GM12878 (cell line): ENCODE measurements at regions not wholly inside any gene's neighbourhood (a gene's known extent, or its start where the extent isn't known, plus 50 kb on each side); places are given as distances from the start of the nearest gene placed in this dataset.

Source experiments
- ATAC-seq: fragments of 200-7000 bp; cut with Tn5 transposase; 3 replicates; pipeline ENCODE4 v1.9.1; 2020; ENCODE audit warnings: mild to moderate bottlenecking, moderate library complexity
- BruUV-seq: library from RNA; stranded (reverse); fragments of 400-500 nt; replicated peaks from 2 replicates; lab custom pipeline; 2021; lab: Mats Ljungman, UMichigan
- CTCF ChIA-PET: fragments of 300-600 bp; sonication (Branson Sonifier 250); formaldehyde crosslinking; extraction: SDS; loops from one replicate; lab custom pipeline; 2021; ENCODE audit warnings: inconsistent platforms; lab: Yijun Ruan, JAX
- POLR2A ChIA-PET: fragments of 350-600 bp; formaldehyde crosslinking; extraction: SDS; loops from one replicate; lab custom pipeline; 2021; ENCODE audit warnings: inconsistent platforms; lab: Charles Lee
- RAD21 ChIA-PET: fragments of 300-600 bp; sonication (Branson Sonifier 250); formaldehyde crosslinking; loops from one replicate; lab custom pipeline; 2023; ENCODE audit warnings: antibody characterized with exemption; ENCODE audit not compliant: unreplicated experiment; lab: Charles Lee
- SMC1A ChIA-PET: fragments of 300-600 bp; sonication (Branson Sonifier 250); formaldehyde crosslinking; loops from one replicate; lab custom pipeline; 2023; ENCODE audit not compliant: unreplicated experiment, uncharacterized antibody; lab: Charles Lee
- DNase-seq: peaks from one replicate; pipeline ENCODE4 v3.0.0-alpha.2; 2011; ENCODE audit warnings: low read depth, low spot score
- FAIRE-seq: peaks from 3 replicates; lab custom pipeline; 2011; peaks lifted over from hg19 to GRCh38; lab: Jason Lieb, UNC
- H2AFZ ChIP-seq: 2 replicates; pipeline ENCODE4 v1.6.0; 2011; ENCODE audit warnings: low read depth, low read length, control low read depth; ENCODE audit not compliant: control insufficient read depth
- H3K27ac ChIP-seq: 2 replicates; pipeline ENCODE4 v1.5.1; 2011; ENCODE audit warnings: control low read depth; ENCODE audit not compliant: control insufficient read depth, insufficient read depth
- H3K27me3 ChIP-seq, 2 experiments: replicated peaks in 1 of 2; 2 replicates each; pipeline versions ENCODE4 v1.6.0 to v1.6.1; 2011; ENCODE audit warnings: low read length in 1 of 2; ENCODE audit not compliant: control insufficient read depth in 2 of 2, insufficient read depth in 2 of 2
- H3K36me3 ChIP-seq, 2 experiments: 2 replicates each; pipeline ENCODE4 v1.5.1; 2011; ENCODE audit warnings: low read length in 1 of 2; ENCODE audit not compliant: control insufficient read depth in 2 of 2, insufficient read depth in 2 of 2
- H3K4me1 ChIP-seq: 2 replicates; pipeline ENCODE4 v1.6.1; 2011; ENCODE audit warnings: mild to moderate bottlenecking, low read length, moderate library complexity, mixed read lengths; ENCODE audit not compliant: control insufficient read depth, insufficient read depth
- H3K4me2 ChIP-seq: 2 replicates; pipeline ENCODE4 v1.6.0; 2011; ENCODE audit warnings: control low read depth; ENCODE audit not compliant: control insufficient read depth, insufficient read depth
- H3K4me3 ChIP-seq: fragments of 200-600 bp; sonication (generic); 2 replicates; pipeline ENCODE4 v1.5.1; 2016
- H3K79me2 ChIP-seq: 2 replicates; pipeline ENCODE4 v1.6.0; 2011; ENCODE audit warnings: low read length; ENCODE audit not compliant: control insufficient read depth, insufficient read depth
- H3K9ac ChIP-seq: 2 replicates; pipeline ENCODE4 v1.8.0; 2011; ENCODE audit warnings: low read length, control low read depth, mixed read lengths; ENCODE audit not compliant: control insufficient read depth, insufficient read depth
- H3K9me3 ChIP-seq: replicated peaks from 3 replicates; pipeline ENCODE4 v1.5.1; 2011; ENCODE audit warnings: mild to moderate bottlenecking, low read length; ENCODE audit not compliant: control insufficient read depth, insufficient read depth
- H4K20me1 ChIP-seq: 2 replicates; pipeline ENCODE4 v1.6.0; 2011; ENCODE audit not compliant: control insufficient read depth, insufficient read depth
- IRF3 ChIP-seq: fragments of 450-650 bp; IDR thresholded peaks from 2 replicates; pipeline ENCODE4 v1.6.1; 2014; ENCODE audit warnings: mild to moderate bottlenecking
- JUNB ChIP-seq: IDR thresholded peaks from 2 replicates; pipeline ENCODE4 v1.6.1; 2016; ENCODE audit warnings: antibody characterized with exemption, mild to moderate bottlenecking
- KDM1A ChIP-seq: fragments of 200-600 bp; sonication (generic); IDR thresholded peaks from 2 replicates; pipeline ENCODE4 v1.6.1; 2016; ENCODE audit warnings: borderline replicate concordance
- MLLT1 ChIP-seq: fragments of 450-650 bp; IDR thresholded peaks from 2 replicates; pipeline ENCODE4 v1.6.1; 2016; ENCODE audit warnings: mild to moderate bottlenecking
- MYB ChIP-seq: fragments of 150-350 bp; IDR thresholded peaks from 2 replicates; pipeline ENCODE4 v1.6.1; 2014; ENCODE audit warnings: mild to moderate bottlenecking, low read depth, low read length, borderline replicate concordance
- MYC ChIP-seq: IDR thresholded peaks from 2 replicates; pipeline ENCODE4 v1.6.1; 2011; ENCODE audit warnings: mild to moderate bottlenecking, low read length, moderate library complexity, inconsistent platforms; ENCODE audit not compliant: insufficient read depth, insufficient replicate concordance, insufficient read length, severe bottlenecking
- RB1 ChIP-seq: fragments of 450-650 bp; formaldehyde crosslinking; IDR thresholded peaks from 2 replicates; pipeline ENCODE4 v1.6.1; 2017; ENCODE audit warnings: mild to moderate bottlenecking, borderline replicate concordance
- WRNIP1 ChIP-seq: IDR thresholded peaks from 2 replicates; pipeline ENCODE4 v1.6.1; 2011; ENCODE audit warnings: low read depth, low read length, improper control_type of control experiment, borderline replicate concordance
- YBX1 ChIP-seq: fragments of 450-650 bp; IDR thresholded peaks from 2 replicates; pipeline ENCODE4 v1.6.1; 2016; ENCODE audit warnings: antibody characterized with exemption
- ZNF274 ChIP-seq: IDR thresholded peaks from one replicate; pipeline ENCODE4 v1.8.0; 2011; ENCODE audit not compliant: insufficient read length, insufficient read depth
- ZZZ3 ChIP-seq: IDR thresholded peaks from 2 replicates; pipeline ENCODE4 v1.6.1; 2011; ENCODE audit warnings: low read depth; ENCODE audit not compliant: control insufficient read depth, insufficient read length
- WGBS: methylation state at CpG from one replicate; pipeline ENCODE4 v1.1.6; 2016; ENCODE audit warnings: low lambda C conversion rate; ENCODE audit not compliant: insufficient replicate concordance, insufficient coverage; ENCODE audit errors: missing lambda C conversion rate; 5-methylcytosine and 5-hydroxymethylcytosine counted together
- in situ Hi-C: fragments of 300-500 bp; cut with MboI; formaldehyde crosslinking; loops from 9 replicates; pipeline ENCODE4 v1.14.3; 2018; ENCODE audit warnings: mixed read lengths
- intact Hi-C: fragments of 100-400 bp; cut with micrococcal nuclease; formaldehyde crosslinking; loops from one replicate; pipeline ENCODE4 v1.14.2; 2022; ENCODE audit not compliant: unreplicated experiment
- TF ChIP-seq, protein P1 (sequence below): fragments of 450-650 bp; IDR thresholded peaks from 2 replicates; pipeline ENCODE4 v1.6.1; 2017; ENCODE audit warnings: mild to moderate bottlenecking, moderate library complexity
- TF ChIP-seq, protein P2 (sequence below): fragments of 450-650 bp; formaldehyde crosslinking; IDR thresholded peaks from 2 replicates; pipeline ENCODE4 v1.4.0; 2020; ENCODE audit warnings: mild to moderate bottlenecking, moderate library complexity

GRCh38 chr6:168133168-168133561, 54.2 kb upstream of the FRMD1 start:
- SMC1A ChIA-PET: no interaction called here

More at GRCh38 chr6:168133168-168133561, 54.2 kb upstream of the FRMD1 start:
- RAD21 ChIA-PET: no interaction called here
- no peak overlapping the region for H3K4me2 ChIP-seq
- WGBS: 35% methylated on average over 13 of the region's 13 CpGs
- BruUV-seq: no TSS peak
- H3K9ac ChIP-seq: no peak overlapping the region
- H3K9me3 ChIP-seq: no peaks in the 10 kb centered on the region
- no peak overlapping the region for H3K27ac ChIP-seq
- H3K36me3 ChIP-seq: no peaks in the 10 kb centered on the region
- TF ChIP-seq MLLT1: no peak
- no peak for TF ChIP-seq KDM1A
- no peak for TF ChIP-seq MYC
- TF ChIP-seq ZZZ3: no peak
- TF ChIP-seq, protein P1, sequence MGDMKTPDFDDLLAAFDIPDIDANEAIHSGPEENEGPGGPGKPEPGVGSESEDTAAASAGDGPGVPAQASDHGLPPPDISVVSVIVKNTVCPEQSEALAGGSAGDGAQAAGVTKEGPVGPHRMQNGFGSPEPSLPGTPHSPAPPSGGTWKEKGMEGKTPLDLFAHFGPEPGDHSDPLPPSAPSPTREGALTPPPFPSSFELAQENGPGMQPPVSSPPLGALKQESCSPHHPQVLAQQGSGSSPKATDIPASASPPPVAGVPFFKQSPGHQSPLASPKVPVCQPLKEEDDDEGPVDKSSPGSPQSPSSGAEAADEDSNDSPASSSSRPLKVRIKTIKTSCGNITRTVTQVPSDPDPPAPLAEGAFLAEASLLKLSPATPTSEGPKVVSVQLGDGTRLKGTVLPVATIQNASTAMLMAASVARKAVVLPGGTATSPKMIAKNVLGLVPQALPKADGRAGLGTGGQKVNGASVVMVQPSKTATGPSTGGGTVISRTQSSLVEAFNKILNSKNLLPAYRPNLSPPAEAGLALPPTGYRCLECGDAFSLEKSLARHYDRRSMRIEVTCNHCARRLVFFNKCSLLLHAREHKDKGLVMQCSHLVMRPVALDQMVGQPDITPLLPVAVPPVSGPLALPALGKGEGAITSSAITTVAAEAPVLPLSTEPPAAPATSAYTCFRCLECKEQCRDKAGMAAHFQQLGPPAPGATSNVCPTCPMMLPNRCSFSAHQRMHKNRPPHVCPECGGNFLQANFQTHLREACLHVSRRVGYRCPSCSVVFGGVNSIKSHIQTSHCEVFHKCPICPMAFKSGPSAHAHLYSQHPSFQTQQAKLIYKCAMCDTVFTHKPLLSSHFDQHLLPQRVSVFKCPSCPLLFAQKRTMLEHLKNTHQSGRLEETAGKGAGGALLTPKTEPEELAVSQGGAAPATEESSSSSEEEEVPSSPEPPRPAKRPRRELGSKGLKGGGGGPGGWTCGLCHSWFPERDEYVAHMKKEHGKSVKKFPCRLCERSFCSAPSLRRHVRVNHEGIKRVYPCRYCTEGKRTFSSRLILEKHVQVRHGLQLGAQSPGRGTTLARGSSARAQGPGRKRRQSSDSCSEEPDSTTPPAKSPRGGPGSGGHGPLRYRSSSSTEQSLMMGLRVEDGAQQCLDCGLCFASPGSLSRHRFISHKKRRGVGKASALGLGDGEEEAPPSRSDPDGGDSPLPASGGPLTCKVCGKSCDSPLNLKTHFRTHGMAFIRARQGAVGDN: no peak
- no peak for TF ChIP-seq ZNF274
- TF ChIP-seq MYB: no peak
- TF ChIP-seq YBX1: no peak
- no peak for TF ChIP-seq JUNB
- TF ChIP-seq IRF3: no peak
- TF ChIP-seq RB1: no peak
- TF ChIP-seq, protein P2, sequence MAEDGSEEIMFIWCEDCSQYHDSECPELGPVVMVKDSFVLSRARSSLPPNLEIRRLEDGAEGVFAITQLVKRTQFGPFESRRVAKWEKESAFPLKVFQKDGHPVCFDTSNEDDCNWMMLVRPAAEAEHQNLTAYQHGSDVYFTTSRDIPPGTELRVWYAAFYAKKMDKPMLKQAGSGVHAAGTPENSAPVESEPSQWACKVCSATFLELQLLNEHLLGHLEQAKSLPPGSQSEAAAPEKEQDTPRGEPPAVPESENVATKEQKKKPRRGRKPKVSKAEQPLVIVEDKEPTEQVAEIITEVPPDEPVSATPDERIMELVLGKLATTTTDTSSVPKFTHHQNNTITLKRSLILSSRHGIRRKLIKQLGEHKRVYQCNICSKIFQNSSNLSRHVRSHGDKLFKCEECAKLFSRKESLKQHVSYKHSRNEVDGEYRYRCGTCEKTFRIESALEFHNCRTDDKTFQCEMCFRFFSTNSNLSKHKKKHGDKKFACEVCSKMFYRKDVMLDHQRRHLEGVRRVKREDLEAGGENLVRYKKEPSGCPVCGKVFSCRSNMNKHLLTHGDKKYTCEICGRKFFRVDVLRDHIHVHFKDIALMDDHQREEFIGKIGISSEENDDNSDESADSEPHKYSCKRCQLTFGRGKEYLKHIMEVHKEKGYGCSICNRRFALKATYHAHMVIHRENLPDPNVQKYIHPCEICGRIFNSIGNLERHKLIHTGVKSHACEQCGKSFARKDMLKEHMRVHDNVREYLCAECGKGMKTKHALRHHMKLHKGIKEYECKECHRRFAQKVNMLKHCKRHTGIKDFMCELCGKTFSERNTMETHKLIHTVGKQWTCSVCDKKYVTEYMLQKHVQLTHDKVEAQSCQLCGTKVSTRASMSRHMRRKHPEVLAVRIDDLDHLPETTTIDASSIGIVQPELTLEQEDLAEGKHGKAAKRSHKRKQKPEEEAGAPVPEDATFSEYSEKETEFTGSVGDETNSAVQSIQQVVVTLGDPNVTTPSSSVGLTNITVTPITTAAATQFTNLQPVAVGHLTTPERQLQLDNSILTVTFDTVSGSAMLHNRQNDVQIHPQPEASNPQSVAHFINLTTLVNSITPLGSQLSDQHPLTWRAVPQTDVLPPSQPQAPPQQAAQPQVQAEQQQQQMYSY: no peak
- no peak for TF ChIP-seq WRNIP1
- POLR2A ChIA-PET: no interaction called here
- H2AFZ ChIP-seq: no peak overlapping the region
- intact Hi-C loops: no loop called here
- in situ Hi-C loops: no loop called here
- H3K79me2 ChIP-seq: no peaks in the 10 kb centered on the region
- H4K20me1 ChIP-seq: no peaks in the 10 kb centered on the region
- ATAC-seq (no peak), FAIRE-seq (no peak), DNase-seq (no peak)
- no peak overlapping the region for H3K4me3 ChIP-seq
- CTCF ChIA-PET: no interaction called here
- no peaks in the 10 kb centered on the region for H3K27me3 ChIP-seq
- no peaks in the 10 kb centered on the region for H3K4me1 ChIP-seq
